ENCODE measurements at regions not wholly inside any gene's neighbourhood (a gene's known extent, or its start where the extent isn't known, plus 50 kb on each side); places are given as distances from the start of the nearest gene placed in this dataset.

DNA sequence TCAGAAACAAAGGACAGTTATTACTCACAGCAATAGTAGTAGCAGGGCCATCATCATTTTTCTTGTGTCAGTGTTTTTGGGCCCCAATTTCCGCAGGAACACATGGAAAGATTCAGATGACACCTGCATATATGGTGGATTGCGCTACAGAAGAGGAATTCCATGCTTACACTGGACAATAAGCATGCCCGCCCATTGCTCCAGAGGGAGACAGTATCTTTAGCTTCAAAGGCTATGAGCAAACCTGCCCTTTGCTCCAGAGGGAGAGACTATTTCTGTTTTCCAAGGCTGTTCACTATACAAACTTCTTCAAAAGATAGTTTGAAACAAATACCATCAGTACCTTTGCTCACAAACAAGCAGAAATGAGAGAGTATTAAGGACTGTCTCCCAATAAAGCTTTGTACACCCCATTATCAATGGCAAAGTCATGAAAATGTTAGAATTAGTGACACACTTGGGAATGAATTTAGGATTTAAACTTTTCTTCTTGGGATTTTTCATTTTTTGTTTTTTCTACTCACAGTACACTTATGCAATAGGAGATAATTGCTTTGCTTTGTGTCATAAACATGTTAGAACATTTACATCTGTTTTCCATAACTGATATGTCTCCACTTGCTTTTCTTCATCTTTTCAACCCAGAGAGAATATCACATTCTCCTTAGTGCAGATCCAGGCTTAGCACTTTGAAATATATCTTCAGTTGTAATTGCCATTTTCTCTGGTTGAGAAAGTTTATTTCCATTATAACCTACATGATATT, 564.5 kb upstream of the ZNF717 start:
- no peak for DNase-seq (ENCODE audit: low spot score)

DNA sequence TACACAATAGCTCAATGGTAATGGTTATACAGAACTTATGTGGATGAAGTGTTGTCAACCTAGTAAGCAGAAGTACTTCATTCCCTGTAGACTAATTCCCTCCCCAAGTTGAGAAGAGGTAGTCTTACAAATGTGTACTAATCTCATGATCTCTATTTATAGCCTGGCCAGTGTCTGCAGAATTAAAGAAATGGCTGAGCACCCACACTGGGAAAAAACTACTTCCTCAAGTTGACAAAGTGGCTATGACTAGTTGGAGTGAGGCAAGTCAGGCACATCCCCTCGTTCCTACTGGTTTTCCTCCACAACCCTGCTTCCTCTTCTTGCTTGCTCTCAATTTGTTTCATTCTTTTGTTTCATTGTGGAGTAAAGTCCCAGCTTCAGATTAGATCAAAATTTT, 566.7 kb upstream of the ZNF717 start:
- no peak for DNase-seq (ENCODE audit: low spot score)

- no peak for DNase-seq (ENCODE audit: low spot score)
Observed at GRCh38 chr3:76352511-76353284, 567.3 kb upstream of the ZNF717 start.

GRCh38 chr3:76353683-76354082, 568.3 kb upstream of the ZNF717 start:
- DNase-seq (ENCODE audit: low spot score) = no peak

DNA sequence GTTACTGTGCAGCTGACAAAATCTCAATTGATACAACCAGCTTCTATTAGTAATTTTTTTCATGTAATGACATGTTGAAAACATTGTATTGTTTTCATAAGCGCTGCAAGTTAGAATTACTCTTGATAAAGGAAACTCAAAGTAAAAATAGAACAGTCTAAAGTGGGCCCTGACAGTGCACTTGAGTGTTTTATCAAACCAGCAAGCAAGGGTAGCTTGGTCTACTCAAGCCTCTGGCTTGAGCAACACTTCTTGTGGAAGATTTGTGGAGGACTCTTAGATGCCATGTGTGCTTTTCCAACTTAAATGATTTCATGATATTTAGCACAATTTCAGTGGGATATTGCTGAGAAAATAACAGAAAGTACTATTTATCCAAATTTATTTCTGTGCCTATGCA, 575.7 kb upstream of the ZNF717 start:
- DNase-seq (ENCODE audit: low spot score) = no peak

DNA sequence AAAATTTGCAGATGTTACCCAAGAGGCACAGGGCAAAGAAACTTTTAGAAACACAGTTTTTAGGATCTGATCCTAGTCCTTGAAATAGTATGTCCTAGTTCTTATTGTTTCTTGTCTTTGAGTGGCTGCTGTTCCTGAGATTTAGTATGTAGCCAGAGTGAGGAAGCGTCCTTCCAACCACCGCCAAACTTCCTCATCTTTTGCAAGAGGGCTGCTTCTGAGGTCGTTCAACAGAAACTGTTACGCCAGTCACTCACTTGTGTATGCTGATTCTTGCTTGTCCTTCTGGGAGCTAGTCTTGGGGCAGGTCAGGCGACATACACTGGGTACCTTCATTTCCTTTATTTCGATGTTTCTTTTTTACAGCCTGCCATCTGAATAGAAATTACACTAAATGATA, 577.3 kb upstream of the ZNF717 start:
- DNase-seq (ENCODE audit: low spot score) = no peak

GRCh38 chr3:76365275-76365674, 579.9 kb upstream of the ZNF717 start:
- DNase-seq (ENCODE audit: low spot score) = peak; percentile 44

DNA sequence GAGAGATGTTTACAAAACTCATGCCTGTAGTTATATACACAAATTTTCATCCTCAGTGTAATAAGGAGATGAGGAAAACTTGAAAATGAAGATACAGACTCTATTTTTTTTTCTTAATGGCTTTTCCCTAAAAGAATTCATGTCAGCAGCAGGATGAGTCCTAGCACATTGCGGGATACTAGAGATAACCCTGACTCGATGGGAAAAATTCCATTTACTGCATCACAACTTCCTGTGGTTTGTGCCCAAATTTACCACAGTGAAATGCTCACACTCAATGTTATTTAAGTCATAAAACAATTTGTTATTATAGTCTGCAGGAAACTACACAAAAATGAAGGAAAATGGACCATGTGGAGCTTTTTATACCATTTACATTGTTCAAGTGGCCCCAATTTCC, 581.9 kb upstream of the ZNF717 start:
- DNase-seq (ENCODE audit: low spot score) = no peak

- no peak for DNase-seq (ENCODE audit: low spot score)
Observed at GRCh38 chr3:76369170-76369569, 583.8 kb upstream of the ZNF717 start.

GRCh38 chr3:76370749-76371520, 585.6 kb upstream of the ZNF717 start:
- no peak for DNase-seq (ENCODE audit: low spot score)

GRCh38 chr3:76372497-76372896, 587.1 kb upstream of the ZNF717 start:
- DNase-seq (ENCODE audit: low spot score) = no peak

GRCh38 chr3:76377074-76377473, 591.7 kb upstream of the ZNF717 start:
- no peak for DNase-seq (ENCODE audit: low spot score)

- no peak for DNase-seq (ENCODE audit: low spot score)
Observed at GRCh38 chr3:76378789-76379188, 593.4 kb upstream of the ZNF717 start.

DNA sequence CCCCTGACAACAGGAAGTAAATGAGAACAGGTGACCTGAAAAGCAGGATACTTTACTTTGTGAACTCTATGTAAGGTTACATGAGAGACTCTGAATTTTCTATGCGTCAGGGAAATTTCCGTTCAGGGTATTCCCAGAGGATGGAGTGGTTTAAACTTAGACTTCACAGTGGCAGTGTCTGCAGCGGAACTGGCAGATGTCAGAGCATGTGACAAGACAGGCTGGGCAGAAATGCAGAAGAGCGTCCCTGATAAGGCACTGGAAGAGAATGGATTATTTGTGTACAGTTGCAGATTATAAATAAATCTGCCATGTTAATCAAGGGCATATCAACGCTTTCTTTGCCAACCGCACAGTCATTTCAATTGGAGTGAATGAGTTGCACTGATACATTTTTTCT, 598.4 kb upstream of the ZNF717 start:
- peak; percentile 56 for DNase-seq (ENCODE audit: low spot score)

DNA sequence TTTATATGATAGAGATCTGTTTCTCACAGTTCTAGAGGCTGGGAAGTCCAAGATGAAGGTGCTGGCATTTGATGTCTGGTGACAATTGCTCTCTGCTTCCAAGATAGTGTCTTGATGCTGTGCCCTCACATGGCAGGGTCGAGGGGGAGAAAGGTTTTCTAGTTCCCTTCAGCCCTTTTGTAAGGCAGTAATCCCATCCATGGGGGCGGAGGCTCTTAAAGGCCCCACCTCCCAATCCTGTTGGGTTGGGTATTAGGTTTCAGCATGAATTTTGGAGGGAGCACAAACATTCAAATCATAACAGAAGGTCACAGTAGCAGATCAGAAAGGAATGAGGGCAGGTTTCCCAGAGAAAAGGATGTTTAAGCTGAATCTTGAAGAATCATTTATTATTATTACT, 601.7 kb upstream of the ZNF717 start:
- no peak for DNase-seq (ENCODE audit: low spot score)

DNA sequence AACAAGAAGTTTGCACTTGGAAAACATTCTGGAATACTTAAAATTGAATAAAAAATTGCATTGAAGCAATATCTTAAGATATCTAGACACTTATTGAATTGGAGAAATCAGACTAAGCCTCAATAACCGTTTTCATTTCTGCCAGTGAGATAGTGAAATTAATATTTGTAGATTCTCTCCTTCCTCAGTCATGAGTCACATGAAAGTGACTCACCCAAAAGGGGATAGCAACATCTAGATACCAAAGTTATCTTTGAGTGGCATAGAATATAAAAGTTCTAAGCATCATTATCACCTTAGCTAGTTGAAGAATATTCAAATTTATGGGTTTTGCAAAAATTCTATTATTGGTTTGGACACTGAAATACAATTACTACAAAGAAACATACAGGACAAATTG, 614.8 kb upstream of the ZNF717 start:
- peak; percentile 29 for DNase-seq (ENCODE audit: low spot score)

GRCh38 chr3:76402926-76403325, 617.6 kb upstream of the ZNF717 start:
- DNase-seq (ENCODE audit: low spot score) = no peak

- DNase-seq (ENCODE audit: low spot score) = no peak
Observed at GRCh38 chr3:76403556-76403955, 618.2 kb upstream of the ZNF717 start.

DNA sequence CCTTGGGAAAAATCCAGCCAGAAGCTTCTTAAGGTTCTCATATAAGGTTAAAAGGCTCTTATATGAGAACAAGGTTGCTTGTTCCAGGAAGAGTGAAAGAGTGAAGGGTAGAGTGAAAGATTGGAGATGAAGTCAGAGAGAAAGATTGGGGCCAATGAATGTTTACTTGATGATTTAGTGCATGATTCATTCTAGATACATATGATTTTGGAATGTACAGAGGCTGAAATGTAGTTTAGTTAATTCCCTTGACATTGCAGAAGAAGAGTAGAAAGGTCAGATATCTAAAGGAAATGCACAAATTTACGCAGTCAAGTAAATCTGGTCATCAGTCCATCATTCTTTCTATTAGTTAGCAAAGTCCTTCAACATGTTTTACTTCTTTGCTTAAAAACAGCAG, 619.8 kb upstream of the ZNF717 start:
- no peak for DNase-seq (ENCODE audit: low spot score)

DNA sequence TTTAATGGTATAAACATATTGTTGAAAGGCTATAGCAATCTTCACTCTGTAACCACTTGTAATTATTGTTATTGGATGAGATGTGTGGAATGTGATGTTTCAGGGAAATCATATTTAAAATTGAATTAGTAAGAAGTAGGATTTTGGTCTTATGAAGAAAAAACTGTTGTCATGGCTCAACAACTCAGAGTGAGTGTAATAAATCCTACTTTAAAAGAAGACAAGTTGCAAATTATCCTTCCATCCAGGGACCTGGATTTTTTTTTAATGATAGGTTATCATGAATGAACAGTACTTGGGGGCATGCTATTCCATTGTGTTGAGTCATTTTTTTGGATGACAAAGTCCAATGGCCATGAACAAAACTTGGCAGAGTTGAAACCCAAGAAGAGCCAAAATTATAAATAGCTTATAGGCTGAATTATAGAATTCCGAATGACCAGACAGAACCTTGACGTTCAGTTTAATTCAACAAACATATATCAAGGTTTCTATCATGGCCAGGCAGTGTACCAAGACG, 625.5 kb upstream of the ZNF717 start:
- DNase-seq (ENCODE audit: low spot score) = no peak

DNA sequence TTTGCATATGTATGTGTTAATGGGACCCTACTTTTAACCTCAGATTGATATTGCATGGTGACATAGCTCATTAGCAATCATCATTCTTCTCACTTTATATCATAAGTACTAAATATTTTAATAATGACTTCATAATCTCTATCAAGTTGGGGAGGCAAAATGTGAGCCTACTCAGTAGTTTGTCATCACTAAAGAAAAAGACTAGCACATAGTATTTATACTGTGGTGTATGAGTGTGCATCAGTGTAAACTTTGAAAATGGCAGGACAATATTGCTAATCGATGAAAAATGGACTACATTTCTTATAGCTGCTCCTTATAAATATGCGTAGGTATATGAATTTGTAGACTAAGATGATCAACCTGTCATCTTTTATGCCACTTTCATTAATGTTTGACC, 624.5 kb upstream of the ROBO2 start:
- no peak for DNase-seq (ENCODE audit: low spot score)

- no peak for DNase-seq (ENCODE audit: low spot score)
Observed at GRCh38 chr3:76429581-76430177, 610.2 kb upstream of the ROBO2 start.
